Gastroesophageal sphincter (tissue), 3 donors: ENCODE measurements at regions not wholly inside any gene's neighbourhood (a gene's known extent, or its start where the extent isn't known, plus 50 kb on each side); places are given as distances from the start of the nearest gene placed in this dataset.

Source experiments
- CTCF ChIP-seq, 4 experiments: fragments of 200-600 bp in 2 of 4; fragments of 450-650 bp in 2 of 4; sonication (generic) in 1 of 4; IDR thresholded peaks; one replicate each; pipeline ENCODE4 v1.5.1; 2017 to 2019; ENCODE audit warnings: antibody characterized with exemption in 4 of 4, mild to moderate bottlenecking in 2 of 4, moderate library complexity in 2 of 4
- EP300 ChIP-seq: sonication (generic); formaldehyde crosslinking; IDR thresholded peaks from one replicate; pipeline ENCODE4 v1.6.1; 2017; ENCODE audit warnings: antibody characterized with exemption, mild to moderate bottlenecking
- POLR2A ChIP-seq, 2 donors: fragments of 450-650 bp; IDR thresholded peaks; one replicate each; pipeline ENCODE4 v1.6.1; 2017; ENCODE audit warnings: antibody characterized with exemption in 2 of 2, mild to moderate bottlenecking in 2 of 2, moderate library complexity in 1 of 2
- POLR2AphosphoS5 ChIP-seq: sonication (generic); formaldehyde crosslinking; IDR thresholded peaks from one replicate; pipeline ENCODE4 v1.6.1; 2017; ENCODE audit warnings: antibody characterized with exemption

GRCh38 chr6:156557911-156558259 lies 219.3 kb upstream of the ARID1B start:
- TF ChIP-seq POLR2A (IDR thresholded peaks at IDR 0.05) (no peak), CTCF (IDR thresholded peaks at IDR 0.05) (no peak), POLR2AphosphoS5 (no peak), EP300 (no peak)
